Neural progenitor cell (in vitro differentiated cells): ENCODE measurements at regions not wholly inside any gene's neighbourhood (a gene's known extent, or its start where the extent isn't known, plus 50 kb on each side); places are given as distances from the start of the nearest gene placed in this dataset.
A peak's percentile ranks its signal among the peaks of the same experiment; 100 is the strongest.

Experiments used
- DNase-seq: peaks from one replicate; pipeline ENCODE4 v3.0.0-alpha.2; 2016; ENCODE audit warnings: low spot score
- H2AFZ ChIP-seq: fragments of 200-600 bp; sonication (generic); replicated peaks from 2 replicates; pipeline ENCODE4 v1.6.1; 2016; ENCODE audit warnings: antibody characterized with exemption
- H3F3A ChIP-seq: fragments of 200-600 bp; sonication (generic); 2 replicates; pipeline ENCODE4 v1.6.1; 2016; ENCODE audit warnings: antibody characterized with exemption, low read depth
- H3K27ac ChIP-seq: fragments of 200-600 bp; sonication (generic); 2 replicates; pipeline ENCODE4 v1.5.1; 2016; ENCODE audit warnings: mild to moderate bottlenecking
- H3K27me3 ChIP-seq: fragments of 200-600 bp; sonication (generic); 2 replicates; pipeline ENCODE4 v1.6.1; 2016; ENCODE audit warnings: mild to moderate bottlenecking, moderate library complexity
- H3K36me3 ChIP-seq: fragments of 200-600 bp; sonication (generic); 2 replicates; pipeline ENCODE4 v1.5.1; 2016
- H3K4me1 ChIP-seq: fragments of 200-600 bp; sonication (generic); 2 replicates; pipeline ENCODE4 v1.6.1; 2016; ENCODE audit warnings: mixed run types
- H3K4me2 ChIP-seq: fragments of 200-600 bp; sonication (generic); 2 replicates; pipeline ENCODE4 v1.6.1; 2016
- H3K4me3 ChIP-seq: fragments of 200-600 bp; sonication (generic); 2 replicates; pipeline ENCODE4 v1.5.1; 2016
- H3K79me2 ChIP-seq: fragments of 200-600 bp; sonication (generic); 2 replicates; pipeline ENCODE4 v1.6.1; 2016; ENCODE audit warnings: low read depth
- H3K9ac ChIP-seq: fragments of 200-600 bp; sonication (generic); 2 replicates; pipeline ENCODE4 v1.6.1; 2016
- H3K9me3 ChIP-seq: fragments of 200-600 bp; sonication (generic); 2 replicates; pipeline ENCODE4 v1.5.1; 2016; ENCODE audit warnings: low read depth
- H4K20me1 ChIP-seq: fragments of 200-600 bp; sonication (generic); 2 replicates; pipeline ENCODE4 v1.6.1; 2016; ENCODE audit warnings: low read depth
- H3K27ac Mint-ChIP-seq: 3 replicates; pipeline ENCODE4 v1.8.0; 2021; ENCODE audit warnings: mixed read lengths
- H3K27me3 Mint-ChIP-seq: 2 replicates; pipeline ENCODE4 v1.8.0; 2022; ENCODE audit warnings: low read depth, mild to moderate bottlenecking, inconsistent platforms, moderate library complexity, mixed read lengths; ENCODE audit not compliant: insufficient read depth
- H3K36me3 Mint-ChIP-seq: 3 replicates; pipeline ENCODE4 v1.8.0; 2021; ENCODE audit warnings: mixed read lengths
- H3K4me1 Mint-ChIP-seq: 3 replicates; pipeline ENCODE4 v1.8.0; 2021; ENCODE audit warnings: mixed read lengths
- H3K4me3 Mint-ChIP-seq: 3 replicates; pipeline ENCODE4 v1.8.0; 2021; ENCODE audit warnings: mild to moderate bottlenecking, moderate library complexity, mixed read lengths
- H3K9me3 Mint-ChIP-seq: 3 replicates; pipeline ENCODE4 v1.8.0; 2020; ENCODE audit warnings: mixed read lengths
- CTCF ChIP-seq: fragments of 200-600 bp; sonication (generic); IDR thresholded peaks from 2 replicates; pipeline ENCODE4 v1.5.1; 2017; ENCODE audit warnings: antibody characterized with exemption, mild to moderate bottlenecking
- EZH2 ChIP-seq: fragments of 200-600 bp; sonication (generic); IDR thresholded peaks from 2 replicates; pipeline ENCODE4 v1.6.1; 2017; ENCODE audit warnings: antibody characterized with exemption, mild to moderate bottlenecking, moderate library complexity
- EZH2phosphoT487 ChIP-seq: fragments of 200-600 bp; sonication (generic); IDR thresholded peaks from 2 replicates; pipeline ENCODE4 v1.6.1; 2017; ENCODE audit warnings: antibody characterized with exemption

GRCh38 chr1:87684713-87685205 lies 356.1 kb downstream of the LMO4 start:
- Histone ChIP-seq H3K4me3 (no peak overlapping the region), H3K9ac (no peak overlapping the region), H3K79me2 (no peaks in the 10 kb centered on the region), H3K4me1 (peaks cover 41% of the 10 kb centered on the region), H4K20me1 (no peaks in the 10 kb centered on the region), H3K4me2 (peak overlapping the region; percentile 57), H3K27me3 (no peaks in the 10 kb centered on the region), H3K36me3 (no peaks in the 10 kb centered on the region), H3K27ac (no peak overlapping the region), H2AFZ (peak overlapping the region; percentile 62), H3K9me3 (no peaks in the 10 kb centered on the region), H3F3A (peaks cover 17% of the 10 kb centered on the region)
- peaks cover 33% of the 10 kb centered on the region for H3K4me1 Mint-ChIP-seq
- no peaks in the 10 kb centered on the region for H3K9me3 Mint-ChIP-seq
- H3K36me3 Mint-ChIP-seq, result no peaks in the 10 kb centered on the region
- TF ChIP-seq EZH2 (no peak), EZH2phosphoT487 (no peak), CTCF (no peak)
- H3K27me3 Mint-ChIP-seq, result no peaks in the 10 kb centered on the region
- H3K27ac Mint-ChIP-seq, result peak overlapping the region; percentile 58
- no peak for DNase-seq
- H3K4me3 Mint-ChIP-seq, result peak overlapping the region; percentile 36

GRCh38 chr1:87685311-87686135 lies 356.8 kb downstream of the LMO4 start:
- Mint-ChIP-seq H3K4me3 (peak overlapping the region; percentile 22), H3K4me1 (peaks cover 33% of the 10 kb centered on the region), H3K27ac (peak overlapping the region; percentile 74), H3K9me3 (no peaks in the 10 kb centered on the region), H3K27me3 (no peaks in the 10 kb centered on the region), H3K36me3 (no peaks in the 10 kb centered on the region)
- no peaks in the 10 kb centered on the region for H3K9me3 ChIP-seq
- peak overlapping the region; percentile 62 for H2AFZ ChIP-seq
- no peak overlapping the region for H3K9ac ChIP-seq
- H3K4me1 ChIP-seq, result peaks cover 41% of the 10 kb centered on the region
- H3K36me3 ChIP-seq, result no peaks in the 10 kb centered on the region
- no peak overlapping the region for H3K27ac ChIP-seq
- H3K27me3 ChIP-seq, result no peaks in the 10 kb centered on the region
- H3F3A ChIP-seq, result peaks cover 17% of the 10 kb centered on the region
- no peak for TF ChIP-seq EZH2
- TF ChIP-seq EZH2phosphoT487, result no peak
- TF ChIP-seq CTCF, result no peak
- no peaks in the 10 kb centered on the region for H4K20me1 ChIP-seq
- H3K79me2 ChIP-seq, result no peaks in the 10 kb centered on the region
- no peak overlapping the region for H3K4me3 ChIP-seq
- peak; percentile 47 for DNase-seq
- H3K4me2 ChIP-seq, result peak overlapping the region; percentile 57

GRCh38 chr1:87686136-87686495 lies 357.4 kb downstream of the LMO4 start:
- H3K9ac ChIP-seq, result no peak overlapping the region
- peak overlapping the region; percentile 57 for H3K4me2 ChIP-seq
- H3K4me1 ChIP-seq, result peaks cover 41% of the 10 kb centered on the region
- Mint-ChIP-seq H3K27me3 (no peaks in the 10 kb centered on the region), H3K9me3 (no peaks in the 10 kb centered on the region), H3K4me3 (no peak overlapping the region), H3K27ac (no peak overlapping the region), H3K36me3 (no peaks in the 10 kb centered on the region), H3K4me1 (peaks cover 33% of the 10 kb centered on the region)
- TF ChIP-seq EZH2phosphoT487 (no peak), CTCF (no peak)
- H3K27me3 ChIP-seq, result no peaks in the 10 kb centered on the region
- no peaks in the 10 kb centered on the region for H3K79me2 ChIP-seq
- peaks cover 17% of the 10 kb centered on the region for H3F3A ChIP-seq
- H3K27ac ChIP-seq, result no peak overlapping the region
- H2AFZ ChIP-seq, result peak overlapping the region; percentile 46
- H4K20me1 ChIP-seq, result no peaks in the 10 kb centered on the region
- H3K9me3 ChIP-seq, result no peaks in the 10 kb centered on the region
- no peak overlapping the region for H3K4me3 ChIP-seq
- no peaks in the 10 kb centered on the region for H3K36me3 ChIP-seq
- DNase-seq, result no peak
